Renal cortical epithelial cell (primary cell): ENCODE measurements at regions not wholly inside any gene's neighbourhood (a gene's known extent, or its start where the extent isn't known, plus 50 kb on each side); places are given as distances from the start of the nearest gene placed in this dataset.
"Not testable (repeated sequence)": the region's sequence is repeated elsewhere in the genome, so short reads cannot be mapped to it uniquely, and the experiment has no call there.

Experiments
- DNase-seq: peaks from one replicate; pipeline ENCODE4 v3.0.0-alpha.2; 2011; ENCODE audit warnings: low read depth

GRCh38 chr10:80859279-80859678 lies 321.6 kb downstream of the SH2D4B start:
- not testable (repeated sequence) for DNase-seq

- no peak for DNase-seq
Measured at GRCh38 chr10:80860719-80861118, 323.0 kb downstream of the SH2D4B start.

- no peak for DNase-seq
Measured at GRCh38 chr10:80861882-80862281, 324.2 kb downstream of the SH2D4B start.

- DNase-seq = no peak
Measured at GRCh38 chr10:80870282-80870681, 332.6 kb downstream of the SH2D4B start.

- DNase-seq = no peak
Measured at GRCh38 chr10:80871083-80871482, 333.4 kb downstream of the SH2D4B start.

- no peak for DNase-seq
Measured at GRCh38 chr10:80878330-80878729, 340.6 kb downstream of the SH2D4B start.

GRCh38 chr10:80890146-80890545 lies 352.4 kb downstream of the SH2D4B start:
- no peak for DNase-seq

GRCh38 chr10:80893256-80893655 lies 355.6 kb downstream of the SH2D4B start:
- no peak for DNase-seq

GRCh38 chr10:80894311-80894791 lies 356.6 kb downstream of the SH2D4B start:
- DNase-seq = no peak

- no peak for DNase-seq
Measured at GRCh38 chr10:80894797-80895467, 357.2 kb downstream of the SH2D4B start.

- DNase-seq = no peak
Measured at GRCh38 chr10:80896076-80896475, 358.4 kb downstream of the SH2D4B start.

- no peak for DNase-seq
Measured at GRCh38 chr10:80896959-80897358, 359.3 kb downstream of the SH2D4B start.

- DNase-seq = peak; percentile 4
Measured at GRCh38 chr10:80900661-80901060, 363.0 kb downstream of the SH2D4B start.

- DNase-seq = peak; percentile 51
Measured at GRCh38 chr10:80908611-80909010, 370.9 kb downstream of the SH2D4B start.

GRCh38 chr10:80909254-80909653 lies 371.6 kb downstream of the SH2D4B start:
- DNase-seq = no peak

- no peak for DNase-seq
Measured at GRCh38 chr10:80917636-80918035, 379.9 kb downstream of the SH2D4B start.

- no peak for DNase-seq
Measured at GRCh38 chr10:80921032-80921431, 383.3 kb downstream of the SH2D4B start.

GRCh38 chr10:80924063-80924952 lies 386.6 kb downstream of the SH2D4B start:
- DNase-seq = peak; percentile 33

GRCh38 chr10:80927419-80928078 lies 389.8 kb downstream of the SH2D4B start:
- no peak for DNase-seq

- no peak for DNase-seq
Measured at GRCh38 chr10:80938903-80939302, 401.2 kb downstream of the SH2D4B start.

- peak; percentile 18 for DNase-seq
Measured at GRCh38 chr10:80945264-80945880, 407.7 kb downstream of the SH2D4B start.

GRCh38 chr10:80946073-80946472 lies 408.4 kb downstream of the SH2D4B start:
- no peak for DNase-seq
